ENCODE measurements at regions not wholly inside any gene's neighbourhood (a gene's known extent, or its start where the extent isn't known, plus 50 kb on each side); places are given as distances from the start of the nearest gene placed in this dataset.

DNA sequence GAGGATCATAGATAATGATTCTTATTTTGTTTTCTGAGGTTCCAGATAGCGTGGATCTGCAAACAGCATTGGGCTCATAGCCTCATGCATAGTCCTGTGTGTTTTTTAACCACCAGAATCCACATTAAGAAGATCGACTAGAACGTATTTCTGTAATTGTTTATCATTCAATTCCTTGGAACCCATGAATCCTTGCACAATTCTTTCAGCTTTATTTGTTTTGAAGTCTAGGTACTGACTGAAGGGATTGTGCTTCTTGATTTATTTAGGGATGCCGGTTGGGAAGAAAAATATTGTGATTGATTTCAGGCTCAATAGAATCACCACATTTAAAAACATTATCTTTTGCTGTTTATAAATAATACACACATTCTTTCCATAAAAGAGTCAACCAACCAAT, 314.6 kb upstream of the ZNF717 start:
- TF ChIP-seq CTCF (IDR thresholded peaks at IDR 0.05; ENCODE audit: extremely low read depth, missing control alignments): no peak
- no peak for DNase-seq (ENCODE audit: low spot score)

DNA sequence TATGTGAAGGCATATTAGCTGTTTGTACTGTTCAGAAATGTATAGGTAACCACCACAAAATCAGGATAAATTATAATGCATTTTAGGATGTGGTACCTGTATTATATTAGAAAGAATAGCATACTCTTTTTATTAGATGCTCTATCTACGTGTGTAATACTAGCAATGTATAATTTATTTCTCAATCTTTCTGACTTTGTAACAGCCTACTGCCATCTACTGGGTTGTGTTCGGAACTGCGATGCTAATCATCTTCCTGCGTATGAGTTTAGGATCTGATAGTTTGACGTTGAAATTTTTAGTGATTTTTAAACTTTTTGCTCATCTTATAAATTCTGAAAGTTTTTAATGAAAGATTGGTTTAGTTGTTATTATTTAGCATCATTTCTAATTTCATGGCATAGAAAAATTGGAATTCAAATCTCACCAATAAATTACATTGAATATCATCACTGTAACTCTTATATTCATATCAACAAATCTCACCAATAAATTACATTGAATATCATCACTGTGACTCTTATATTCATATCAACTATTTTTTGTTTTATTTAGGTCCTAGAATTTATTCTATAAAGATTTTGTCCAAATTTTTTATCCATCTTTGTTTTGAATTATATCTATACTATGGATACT, 322.7 kb upstream of the ZNF717 start:
- peak; percentile 5 for DNase-seq (ENCODE audit: low spot score)
- TF ChIP-seq CTCF (IDR thresholded peaks at IDR 0.05; ENCODE audit: extremely low read depth, missing control alignments): peak; percentile 40

- no peak for TF ChIP-seq CTCF (IDR thresholded peaks at IDR 0.05; ENCODE audit: extremely low read depth, missing control alignments)
- DNase-seq (ENCODE audit: low spot score): no peak
Observed at GRCh38 chr3:76111808-76112207, 326.5 kb upstream of the ZNF717 start.

DNA sequence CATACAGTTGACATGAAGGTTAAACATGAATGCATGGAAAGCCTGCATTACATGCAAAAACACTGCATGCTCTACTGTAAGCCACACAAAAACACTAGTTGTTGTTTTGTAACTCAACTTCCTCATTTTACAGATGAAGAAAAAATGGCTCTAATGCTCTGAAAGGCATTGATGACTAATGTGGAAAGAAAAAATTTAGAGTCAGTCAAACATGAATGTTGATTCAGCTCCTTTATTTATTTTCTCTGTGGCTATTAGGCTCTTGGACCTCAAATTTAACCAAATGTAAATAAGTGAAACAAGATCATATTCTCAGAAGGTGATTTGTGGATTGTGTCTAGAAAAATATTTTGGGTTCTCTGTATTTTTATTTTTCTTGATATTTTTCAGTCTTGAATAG, 336.7 kb upstream of the ZNF717 start:
- no peak for DNase-seq (ENCODE audit: low spot score)

GRCh38 chr3:76129441-76129840, 344.1 kb upstream of the ZNF717 start:
- no peak for TF ChIP-seq CTCF (IDR thresholded peaks at IDR 0.05; ENCODE audit: extremely low read depth, missing control alignments)
- no peak for DNase-seq (ENCODE audit: low spot score)

More for the DNA sequence above, 336.7 kb upstream of the ZNF717 start:
- TF ChIP-seq CTCF (IDR thresholded peaks at IDR 0.05; ENCODE audit: extremely low read depth, missing control alignments): no peak

GRCh38 chr3:76131396-76132153, 346.2 kb upstream of the ZNF717 start:
- no peak for DNase-seq (ENCODE audit: low spot score)
- no peak for TF ChIP-seq CTCF (IDR thresholded peaks at IDR 0.05; ENCODE audit: extremely low read depth, missing control alignments)

- DNase-seq (ENCODE audit: low spot score): no peak
Observed at GRCh38 chr3:76132154-76132470, 346.8 kb upstream of the ZNF717 start.

More at GRCh38 chr3:76132154-76132470, 346.8 kb upstream of the ZNF717 start:
- TF ChIP-seq CTCF (IDR thresholded peaks at IDR 0.05; ENCODE audit: extremely low read depth, missing control alignments): no peak

Measured in GM20000 (cell line).